Activated CD4-positive, alpha-beta T cell treated with anti-CD3 and anti-CD28 coated beads, Interleukin-2, amount 50 U/mL, for 4 hours (primary cell): ENCODE measurements at regions not wholly inside any gene's neighbourhood (a gene's known extent, or its start where the extent isn't known, plus 50 kb on each side); places are given as distances from the start of the nearest gene placed in this dataset.
"Not testable (repeated sequence)": the region's sequence is repeated elsewhere in the genome, so short reads cannot be mapped to it uniquely, and the experiment has no call there.

ENCODE experiments used
- DNase-seq, 2 experiments: peaks; one replicate each; pipeline ENCODE4 v3.0.0-alpha.2; 2020

DNA sequence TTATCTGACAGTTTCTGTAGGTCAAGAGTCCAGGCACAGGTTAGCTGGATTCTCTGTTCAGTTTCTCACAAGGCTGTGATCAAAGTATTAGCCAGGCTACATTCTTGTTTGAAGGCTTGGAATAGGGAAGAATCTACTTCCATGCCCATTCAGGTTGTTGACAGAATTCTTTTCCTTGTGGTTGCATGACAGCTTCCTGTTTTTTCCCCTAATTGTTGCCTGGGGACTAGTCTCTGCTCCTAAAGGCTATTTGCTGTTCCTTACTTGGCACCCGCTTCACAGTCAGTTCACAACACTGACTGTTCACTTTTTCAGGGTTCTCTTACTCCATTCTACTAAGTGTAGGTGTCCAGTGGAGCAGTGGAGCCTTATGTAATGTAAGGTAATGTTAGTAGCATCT, 115.4 kb upstream of the GBE1 start:
- DNase-seq = no peak

DNA sequence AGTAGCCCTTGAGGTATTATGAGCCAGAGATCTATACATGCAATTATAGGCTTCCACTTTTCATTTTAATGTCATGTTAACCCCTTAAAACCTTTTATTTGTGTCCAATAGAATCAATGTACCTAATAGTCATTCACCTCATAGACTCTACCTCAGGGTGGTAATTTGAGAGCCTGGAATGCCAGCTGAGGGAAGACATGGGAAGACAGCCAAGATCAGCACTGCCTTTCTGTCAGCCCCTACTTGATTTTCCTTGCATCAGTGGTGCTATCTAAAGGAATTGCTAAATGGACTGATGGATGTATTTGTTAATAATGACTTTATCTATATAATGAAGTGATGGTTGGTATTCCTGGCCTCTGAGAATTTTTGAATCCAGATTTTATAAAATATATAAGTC, 113.3 kb upstream of the GBE1 start:
- DNase-seq = no peak

DNA sequence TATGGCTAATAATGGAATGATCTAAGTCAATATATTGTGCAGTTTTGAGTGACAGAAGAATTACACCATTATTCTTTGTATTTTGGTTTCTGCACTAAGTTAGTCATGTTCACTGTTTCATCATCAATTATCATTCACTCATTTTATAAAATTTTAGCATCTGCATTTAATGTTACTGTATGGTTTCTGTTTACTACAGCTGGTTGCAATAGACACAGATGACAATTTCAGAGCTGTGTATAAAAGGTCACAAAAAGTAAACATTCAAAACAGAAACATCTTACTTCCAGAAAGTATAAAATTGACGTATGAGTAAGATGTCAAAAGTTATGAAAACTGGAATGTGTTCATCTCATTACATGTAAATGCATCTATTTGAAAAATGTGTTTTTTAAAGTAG, 111.1 kb upstream of the GBE1 start:
- DNase-seq = no peak

DNA sequence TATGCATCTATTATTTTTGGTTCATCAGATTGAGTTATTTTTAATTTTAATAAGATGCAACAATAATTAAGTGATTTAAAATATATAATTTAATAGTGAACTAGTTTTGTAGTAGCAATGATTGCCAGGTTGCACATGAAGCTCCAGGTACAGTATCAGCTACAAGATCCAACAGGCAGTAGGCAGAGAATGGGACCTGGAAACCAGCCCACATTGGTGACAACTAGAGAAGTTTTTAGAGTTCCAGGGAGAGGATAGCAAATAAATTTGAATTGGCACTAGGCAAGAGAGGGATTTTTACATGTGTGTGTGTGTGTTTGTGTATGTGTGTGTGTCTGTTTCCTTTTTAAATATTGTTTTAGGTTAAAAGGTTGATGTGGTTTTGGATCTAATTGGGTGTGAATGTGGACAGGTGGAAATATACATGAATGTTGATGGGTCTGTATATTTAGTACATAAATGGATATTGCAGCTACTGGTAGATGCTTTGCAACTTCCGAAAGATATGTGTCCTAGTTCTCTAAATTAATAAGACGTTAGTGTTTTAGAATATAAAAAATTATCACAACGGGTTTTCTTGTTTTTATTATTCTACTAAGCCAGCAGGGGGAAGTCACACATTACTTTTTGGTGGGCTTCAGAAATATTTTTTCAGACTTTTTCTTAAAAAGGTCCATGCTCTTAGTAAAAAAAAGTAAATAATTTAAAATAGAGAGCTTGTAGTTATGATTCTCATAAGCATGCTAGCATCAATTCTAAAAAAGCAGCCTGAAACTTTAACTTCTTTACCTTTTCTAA, 110.1 kb upstream of the GBE1 start:
- DNase-seq = no peak

DNA sequence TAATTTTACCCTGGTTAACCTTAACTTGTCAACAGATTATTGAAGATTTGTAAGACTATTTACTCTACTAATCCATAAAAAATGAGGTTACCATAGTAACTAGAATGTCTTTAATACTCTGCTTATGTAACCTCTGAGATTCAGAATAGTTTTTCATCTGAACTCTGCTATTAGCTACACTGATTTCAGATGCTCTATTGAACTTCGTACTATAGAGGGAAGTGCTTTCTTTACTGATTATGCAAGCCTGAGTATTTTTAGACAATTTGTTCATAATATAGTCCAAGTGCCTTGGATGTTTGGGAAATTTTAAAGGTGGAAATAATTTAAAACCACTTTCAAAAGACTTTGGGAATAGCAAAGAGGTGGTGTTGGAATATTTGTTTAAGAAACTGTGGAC, 107.9 kb upstream of the GBE1 start:
- no peak for DNase-seq

DNA sequence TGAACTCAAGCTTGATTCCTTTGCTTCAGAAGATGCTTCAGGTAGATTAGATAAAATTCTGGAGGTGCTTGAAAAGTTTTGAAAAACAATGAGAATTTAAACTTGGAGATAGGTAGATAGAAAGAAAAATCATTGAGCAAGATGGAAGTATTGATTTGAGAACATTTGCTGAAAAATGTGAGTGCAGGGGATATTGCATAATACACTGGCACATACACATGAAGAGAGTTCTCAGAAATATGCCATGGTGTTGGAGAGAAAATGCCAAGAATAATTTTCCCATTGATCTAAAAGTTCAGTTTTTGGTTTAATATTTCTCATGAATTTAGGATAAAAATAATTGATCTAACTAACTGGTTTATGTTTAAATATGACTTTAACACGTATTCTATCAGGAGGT, 107.2 kb upstream of the GBE1 start:
- no peak for DNase-seq

DNA sequence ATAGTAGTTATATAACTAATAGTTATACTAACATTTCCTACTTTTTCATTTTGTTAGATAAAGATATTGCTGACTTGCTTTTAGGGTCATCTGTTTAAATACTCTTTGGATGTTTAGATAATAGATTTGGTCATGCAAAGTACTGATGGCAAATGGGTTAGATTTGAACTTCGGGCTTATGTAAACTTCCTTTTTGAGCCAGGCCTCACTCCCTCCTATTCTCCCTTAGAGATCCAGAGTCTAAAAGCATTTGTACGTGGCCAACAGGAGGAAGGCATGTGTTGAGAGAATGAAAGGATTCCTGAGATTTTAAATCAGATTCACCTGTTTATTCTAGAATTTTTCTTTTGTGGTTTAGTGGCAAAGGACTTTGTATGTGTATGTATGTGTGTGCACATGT, 106.4 kb upstream of the GBE1 start:
- no peak for DNase-seq

DNA sequence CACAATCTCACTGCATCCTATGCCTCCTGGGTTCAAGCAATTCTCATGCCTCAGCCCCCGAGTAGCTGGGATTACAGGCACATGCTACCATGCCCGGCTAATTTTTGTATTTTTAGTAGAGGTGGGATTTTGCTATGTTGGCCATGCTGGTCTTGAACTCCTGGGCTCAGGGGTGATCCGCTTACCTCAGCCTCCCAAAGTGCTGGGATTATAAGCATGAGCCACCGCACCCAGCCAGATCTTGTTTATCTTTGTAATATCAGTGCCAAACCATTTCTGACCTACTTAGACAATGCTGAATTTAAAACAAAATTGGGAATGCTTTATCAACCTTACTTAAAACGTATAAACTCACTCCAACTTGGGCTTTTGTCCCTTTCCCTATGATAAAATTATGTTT, 103.7 kb upstream of the GBE1 start:
- not testable (repeated sequence) for DNase-seq

DNA sequence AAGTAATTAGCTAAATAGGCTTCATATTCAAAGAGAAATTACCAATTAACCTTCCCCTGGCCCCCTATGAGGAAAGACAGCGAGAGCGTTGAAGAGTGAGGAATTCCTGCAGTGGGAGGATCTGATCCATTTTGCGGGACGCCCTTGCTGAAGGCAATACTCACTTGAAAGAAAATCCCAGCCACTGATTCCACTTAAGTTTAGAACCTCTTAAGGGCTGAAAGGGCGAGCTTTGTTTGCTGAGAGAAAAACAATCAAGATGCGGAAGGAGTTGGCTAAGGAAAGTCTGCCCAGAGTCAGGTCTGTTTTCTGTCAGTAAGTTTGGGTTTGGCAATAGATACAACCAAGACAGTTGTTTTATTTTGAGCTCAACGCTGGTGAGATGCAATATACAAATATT, 102.8 kb upstream of the GBE1 start:
- DNase-seq = no peak

DNA sequence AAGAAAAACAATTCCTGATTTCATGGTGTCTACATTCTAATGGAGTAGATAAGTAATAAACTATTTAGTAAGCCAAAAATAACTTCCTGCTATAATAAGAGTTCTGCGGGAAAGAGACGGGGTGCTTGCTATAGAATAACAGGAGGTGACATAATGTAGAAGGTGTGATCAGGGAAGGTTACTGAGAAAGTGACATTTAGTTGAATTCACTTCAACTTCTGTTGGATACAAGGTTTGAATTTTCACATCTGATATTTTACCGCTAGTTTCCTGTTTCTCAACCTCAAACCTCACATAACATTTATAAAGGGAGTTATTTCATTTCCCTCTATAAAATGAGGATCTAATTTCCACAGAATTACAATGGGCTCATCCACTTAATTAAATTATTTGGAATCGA, 102.3 kb upstream of the GBE1 start:
- no peak for DNase-seq

DNA sequence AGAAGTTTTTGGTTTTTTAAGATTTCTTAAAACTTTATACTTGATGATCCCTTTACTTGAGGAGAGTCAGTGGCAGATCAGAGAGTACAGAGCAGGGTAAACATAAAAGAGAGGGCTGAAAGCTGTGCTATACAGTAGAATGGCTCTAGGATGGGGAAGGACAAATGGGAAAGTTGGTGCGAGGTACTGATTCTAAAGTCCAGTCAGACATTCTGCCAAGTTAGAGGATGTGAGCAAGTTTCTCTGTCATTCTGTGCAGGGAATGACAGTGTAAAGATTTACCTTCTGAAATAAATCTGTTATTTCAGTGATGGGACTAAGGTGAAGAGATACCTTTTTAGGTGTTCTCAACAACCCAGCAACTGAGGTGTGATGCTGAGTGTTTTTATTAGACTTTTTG, 100.1 kb upstream of the GBE1 start:
- no peak for DNase-seq

DNA sequence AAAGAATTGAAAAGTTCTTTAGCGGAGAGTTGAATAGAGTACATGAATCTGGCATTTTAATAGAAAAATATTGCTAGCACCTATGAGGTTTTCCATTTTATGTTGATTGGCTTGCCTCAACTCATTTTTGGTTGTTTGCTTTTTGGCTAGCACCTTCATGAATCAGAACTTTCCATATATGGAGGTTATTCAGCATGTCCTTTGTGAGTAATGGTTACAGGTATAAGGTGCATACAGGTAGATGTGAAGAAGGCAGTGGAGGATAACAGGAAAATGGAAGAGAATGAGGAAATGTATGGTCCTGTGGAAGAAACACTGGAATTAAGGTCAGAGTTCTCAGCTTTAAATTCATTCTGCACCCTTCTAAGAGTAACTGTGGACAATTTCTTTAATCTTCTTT, 98.1 kb upstream of the GBE1 start:
- DNase-seq = no peak

DNA sequence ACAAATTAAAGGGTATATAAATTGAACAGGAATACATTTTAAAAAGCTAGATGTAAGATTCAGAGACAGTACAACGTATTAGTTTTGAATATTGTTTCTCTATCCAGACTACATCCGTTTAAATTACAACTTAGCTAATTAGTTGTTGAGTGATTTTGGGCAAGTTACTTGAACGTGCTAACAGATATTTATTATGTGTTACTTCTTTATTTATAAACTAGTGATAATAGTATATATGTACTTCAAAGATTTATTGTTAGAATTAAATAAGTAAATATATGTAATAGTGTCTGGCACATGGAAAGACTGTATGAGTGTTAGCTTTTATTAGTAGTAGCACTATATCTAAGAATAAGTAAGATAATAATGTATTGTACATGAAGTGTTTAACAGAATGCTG, 92.0 kb upstream of the GBE1 start:
- DNase-seq = no peak

DNA sequence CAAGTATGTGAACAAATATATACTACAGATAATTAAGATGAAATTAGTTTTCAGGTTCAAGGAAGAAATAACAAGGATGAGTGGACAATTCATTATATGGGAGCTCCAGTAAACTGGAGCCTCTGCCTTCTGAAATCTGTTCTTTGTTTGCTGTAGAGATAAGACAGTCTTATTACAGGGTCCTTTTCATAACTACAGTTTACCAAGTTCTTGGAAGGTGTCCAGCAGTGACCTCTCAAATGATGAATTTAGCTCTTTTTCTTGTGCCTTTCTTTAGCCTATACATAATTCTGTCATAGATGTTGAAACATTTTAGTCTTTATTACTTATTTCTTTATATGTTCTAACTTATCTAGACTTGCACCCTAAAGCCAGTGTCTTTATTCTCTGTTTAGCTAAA, 89.7 kb upstream of the GBE1 start:
- no peak for DNase-seq

DNA sequence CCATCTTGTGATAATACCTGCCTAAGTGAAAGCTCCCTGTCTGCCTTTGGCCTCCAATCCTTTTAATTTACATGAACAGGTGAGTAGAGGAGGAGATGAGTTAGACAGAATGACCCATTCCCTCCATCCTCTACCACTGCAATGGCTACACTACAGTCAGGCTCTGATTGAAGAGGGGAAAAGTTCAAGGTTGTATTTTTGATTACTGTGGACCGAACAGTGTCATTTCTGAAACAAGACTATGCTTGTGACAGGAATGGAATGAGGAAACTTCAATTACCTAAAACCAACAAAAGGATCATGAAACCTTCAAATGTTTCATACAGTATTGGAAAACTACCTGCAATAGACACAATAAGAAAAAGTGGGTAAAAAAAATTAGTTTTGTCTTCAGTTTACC, 85.5 kb upstream of the GBE1 start:
- DNase-seq = no peak

DNA sequence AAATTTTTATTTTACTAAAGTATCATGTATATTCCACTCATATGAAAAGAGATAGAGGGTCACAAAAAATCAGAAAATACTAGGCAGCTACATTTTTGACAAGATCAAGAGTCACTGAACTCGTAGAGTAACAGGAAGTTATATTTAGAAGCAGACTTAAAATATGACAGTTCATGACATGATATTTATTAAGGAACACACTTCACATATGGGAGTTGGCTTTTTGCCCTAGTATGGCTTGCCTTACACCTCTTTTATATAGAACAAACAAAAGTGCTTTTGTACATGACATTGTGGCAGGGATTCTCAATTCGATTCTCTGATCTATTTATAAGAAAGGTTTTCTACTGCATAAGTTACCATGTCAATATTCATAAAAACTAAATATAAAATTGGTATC, 80.1 kb upstream of the GBE1 start:
- no peak for DNase-seq

DNA sequence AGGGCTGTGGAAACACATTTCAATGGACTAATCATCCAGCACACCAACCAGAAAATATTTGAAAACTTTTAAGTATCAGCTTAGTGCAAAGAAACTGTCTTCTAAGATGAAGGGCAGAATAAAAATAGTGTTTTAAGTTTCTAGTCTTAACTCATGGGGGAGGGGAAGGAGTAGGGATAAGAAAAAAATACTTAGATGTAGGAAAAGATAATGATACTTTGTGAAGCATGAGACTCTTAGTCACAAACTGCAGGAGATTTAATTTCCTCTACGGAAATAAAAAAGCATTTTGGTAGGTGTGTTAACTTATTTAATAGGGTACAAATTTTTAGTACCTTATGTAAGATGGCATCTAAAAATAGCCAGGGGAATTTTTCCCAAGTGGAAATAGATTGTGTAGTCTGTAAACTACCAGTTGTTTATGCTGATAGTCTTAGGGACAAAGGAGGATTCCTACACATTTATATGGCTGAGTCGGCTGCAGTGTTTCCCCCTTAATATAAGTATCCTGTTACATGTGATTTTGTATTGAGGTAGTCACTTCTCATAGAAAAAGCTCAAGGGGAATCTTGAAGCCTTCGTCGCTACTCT, 78.2 kb upstream of the GBE1 start:
- no peak for DNase-seq

DNA sequence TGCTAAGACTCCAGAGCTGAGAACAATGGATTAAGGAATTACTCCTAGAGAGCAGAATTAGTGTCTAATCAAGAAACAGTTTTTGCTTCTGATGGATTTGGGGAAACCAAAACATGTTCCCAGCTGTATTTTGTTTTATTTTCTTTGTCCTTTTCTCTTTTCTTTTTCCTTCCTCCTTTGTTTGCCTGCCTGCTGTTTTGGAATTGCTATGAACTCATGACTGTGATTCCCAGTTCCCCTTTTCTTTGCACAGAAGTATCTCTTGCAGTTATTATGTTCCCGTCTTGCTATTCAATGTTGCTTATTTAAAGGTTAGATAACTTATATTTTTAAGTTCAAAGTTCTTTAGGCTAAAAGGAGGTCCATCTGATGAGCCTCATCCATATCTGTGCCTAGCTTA, 77.0 kb upstream of the GBE1 start:
- no peak for DNase-seq

DNA sequence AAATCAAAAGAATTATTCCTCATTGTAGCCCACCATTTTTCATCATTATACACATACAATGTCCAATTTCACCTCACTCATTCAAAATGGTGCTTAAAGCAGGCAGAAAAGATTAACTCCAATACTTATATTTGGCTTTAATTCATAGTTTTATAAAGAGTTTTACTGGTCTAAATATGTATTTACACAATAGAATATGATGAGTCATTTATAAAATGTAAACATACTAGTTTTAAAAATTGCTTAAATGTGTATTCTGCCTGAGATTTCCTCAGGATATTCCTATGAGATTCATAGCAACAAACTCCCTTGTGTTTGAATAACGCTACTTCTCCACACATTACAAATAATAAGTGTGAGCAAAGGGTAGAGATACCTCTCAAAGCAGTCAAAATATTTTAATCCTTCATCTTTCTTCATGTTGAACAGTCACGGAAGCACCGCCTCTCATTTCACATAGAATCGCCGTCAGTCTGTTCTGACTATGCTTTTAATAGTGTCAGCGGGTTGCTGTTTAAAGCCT, 75.7 kb upstream of the GBE1 start:
- no peak for DNase-seq

DNA sequence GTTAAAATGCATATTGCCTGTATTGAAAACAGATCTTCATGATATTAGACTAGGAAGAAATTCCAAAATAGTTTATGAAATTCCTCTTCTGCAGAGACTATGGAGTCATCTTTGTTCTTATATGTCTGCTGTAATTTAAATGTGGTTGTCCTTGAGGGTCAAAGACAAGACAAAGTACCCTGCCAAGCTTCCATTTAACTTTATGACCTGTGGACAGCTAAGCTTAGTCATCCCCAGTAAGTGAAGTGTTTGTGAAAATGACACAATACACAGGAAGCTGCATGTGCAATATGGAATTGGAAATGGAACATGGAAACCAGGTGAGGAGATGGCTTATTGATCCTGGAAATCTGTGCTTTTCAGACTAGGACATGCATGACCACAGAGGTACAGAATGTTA, 68.5 kb upstream of the GBE1 start:
- DNase-seq = no peak

DNA sequence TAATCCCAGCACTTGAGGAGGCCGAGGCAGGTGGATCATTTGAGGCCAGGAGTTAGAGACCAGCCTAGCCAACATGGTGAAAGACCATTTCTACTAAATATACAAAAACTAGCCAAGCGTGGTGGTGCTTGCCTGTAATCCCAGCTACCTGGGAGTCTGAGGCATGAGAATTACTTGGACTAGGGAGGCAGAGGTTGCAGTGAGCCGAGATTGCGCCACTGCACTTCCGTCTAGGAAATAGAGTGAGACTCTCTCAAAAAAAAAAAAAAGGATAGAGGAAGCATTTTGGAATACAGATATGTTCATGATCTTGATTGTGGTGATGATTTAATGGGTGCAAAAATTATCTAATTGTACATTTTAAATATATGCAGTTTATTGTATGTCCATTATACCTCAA, 67.8 kb upstream of the GBE1 start:
- not testable (repeated sequence) for DNase-seq

DNA sequence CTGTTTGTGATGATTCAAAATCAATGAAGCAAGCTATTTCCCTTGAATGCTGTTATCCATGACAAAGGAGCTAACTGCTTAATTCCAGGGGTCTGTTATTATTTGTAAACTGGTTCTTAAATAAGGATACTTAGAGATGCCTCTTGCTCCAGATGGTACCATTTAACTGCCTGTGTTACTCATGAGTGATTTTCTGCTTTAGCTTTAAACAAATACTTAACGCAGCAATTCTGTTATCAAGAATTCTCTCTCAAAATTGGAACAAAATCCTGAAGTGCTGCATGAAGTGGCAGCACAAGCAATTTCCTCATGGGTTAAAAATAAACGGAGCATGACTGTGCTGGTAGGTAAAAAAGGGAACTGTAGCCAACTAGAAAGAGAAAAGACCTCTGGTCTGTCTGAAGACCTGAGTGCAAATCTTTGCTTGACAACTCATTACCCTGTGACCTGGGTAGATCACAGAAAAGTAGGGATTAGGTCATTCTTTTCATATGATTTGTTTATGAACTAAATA, 62.5 kb upstream of the GBE1 start:
- no peak for DNase-seq

DNA sequence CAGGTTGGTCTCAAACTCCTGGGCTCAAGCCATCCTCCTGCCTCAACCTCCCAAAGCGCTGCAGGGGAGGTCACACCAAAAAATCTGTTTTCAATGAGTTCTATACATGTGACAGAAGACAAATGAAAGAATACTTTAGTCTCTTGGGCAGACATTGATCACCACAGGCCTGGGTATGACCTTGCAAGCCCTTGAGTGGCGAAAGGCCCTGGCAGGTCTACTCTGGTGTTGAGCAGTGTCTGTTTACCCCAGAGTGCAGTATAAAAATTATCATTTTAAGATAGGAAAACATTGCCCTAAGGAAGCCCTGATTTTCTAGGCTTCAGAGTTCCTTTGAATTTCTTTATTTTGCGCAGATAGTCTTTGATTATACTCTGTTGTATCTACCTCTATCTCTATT, 61.6 kb upstream of the GBE1 start:
- DNase-seq = no peak

DNA sequence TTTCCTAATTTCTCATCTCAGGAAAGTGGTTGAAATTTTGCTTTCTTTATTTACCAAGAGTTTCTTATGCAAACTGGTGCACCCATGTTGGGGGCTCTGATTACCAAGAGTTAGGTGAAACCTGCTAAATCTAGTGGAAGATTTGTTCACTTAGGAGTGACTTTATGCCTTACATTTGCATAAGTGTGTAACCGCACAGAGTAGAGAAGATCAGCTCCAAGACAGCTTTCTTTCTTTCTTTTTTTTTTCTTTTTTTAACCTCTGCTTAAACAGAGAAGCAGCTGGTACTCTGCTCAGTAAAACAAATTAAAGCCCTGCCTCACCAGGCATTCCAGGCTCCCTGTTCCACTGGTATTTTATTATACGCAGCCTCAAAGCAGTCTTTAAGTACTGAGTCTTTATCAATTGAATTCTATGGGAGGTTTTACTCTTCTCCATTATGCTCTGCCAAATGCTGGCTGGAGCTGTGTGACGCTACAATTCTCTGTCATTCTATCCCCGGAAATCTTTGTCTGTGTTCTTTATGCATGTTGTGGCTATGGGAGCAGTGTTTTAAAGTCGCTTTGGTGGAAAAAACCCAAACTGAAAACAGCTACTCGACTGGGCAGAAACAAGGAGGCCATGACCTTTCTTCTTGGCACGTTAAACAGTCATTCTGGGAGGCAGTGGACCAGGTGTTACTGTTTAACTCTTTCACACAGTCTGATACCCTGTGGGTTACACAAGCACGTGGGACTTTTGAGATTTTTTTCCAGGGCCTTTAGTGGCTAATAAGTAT, 55.2 kb upstream of the GBE1 start:
- DNase-seq = no peak
